WTC11 (cell line): ENCODE measurements at regions not wholly inside any gene's neighbourhood (a gene's known extent, or its start where the extent isn't known, plus 50 kb on each side); places are given as distances from the start of the nearest gene placed in this dataset.

Experiments
- ATAC-seq: fragments of 200-7000 bp; cut with Tn5 transposase; 2 replicates; pipeline ENCODE4 v1.10.0; 2021; ENCODE audit warnings: mild to moderate bottlenecking, moderate library complexity
- CTCF ChIA-PET: fragments of 300-600 bp; sonication (Branson Sonifier 250); formaldehyde crosslinking; loops from one replicate; lab custom pipeline; 2021; ENCODE audit warnings: antibody characterized with exemption; lab: Charles Lee
- POLR2A ChIA-PET: fragments of 350-600 bp; sonication (Branson Sonifier 250); formaldehyde crosslinking; loops from one replicate; lab custom pipeline; 2021; ENCODE audit warnings: antibody characterized with exemption; lab: Charles Lee
- DNase-seq: peaks from one replicate; pipeline ENCODE4 v3.0.0; 2021; ENCODE audit warnings: low spot score
- H3K27ac Mint-ChIP-seq: 2 replicates; pipeline ENCODE4 v1.8.0; 2021; ENCODE audit warnings: mixed read lengths
- H3K27me3 Mint-ChIP-seq: 2 replicates; pipeline ENCODE4 v1.8.0; 2021; ENCODE audit warnings: low read depth, mild to moderate bottlenecking, moderate library complexity, mixed read lengths
- H3K36me3 Mint-ChIP-seq: 2 replicates; pipeline ENCODE4 v1.8.0; 2021; ENCODE audit warnings: mixed read lengths
- H3K4me1 Mint-ChIP-seq: 2 replicates; pipeline ENCODE4 v1.8.0; 2022; ENCODE audit warnings: mixed read lengths
- H3K4me3 Mint-ChIP-seq: 2 replicates; pipeline ENCODE4 v1.8.0; 2021; ENCODE audit warnings: mild to moderate bottlenecking, moderate library complexity, mixed read lengths
- H3K9me3 Mint-ChIP-seq: 2 replicates; pipeline ENCODE4 v1.8.0; 2021; ENCODE audit warnings: mixed read lengths
- ATF6 ChIP-seq: sonication (generic); formaldehyde crosslinking; IDR thresholded peaks from 2 replicates; pipeline ENCODE4 v1.8.1; 2023; ENCODE audit warnings: mild to moderate bottlenecking, missing genetic modification reagents
- CDX4 ChIP-seq: fragments of 250-450 bp; sonication (Bioruptor Pico); IDR thresholded peaks from 2 replicates; pipeline ENCODE4 v1.9.0; 2021; ENCODE audit warnings: moderate library complexity, mild to moderate bottlenecking, inconsistent platforms, borderline replicate concordance
- E2F4 ChIP-seq: sonication (generic); formaldehyde crosslinking; IDR thresholded peaks from 2 replicates; pipeline ENCODE4 v1.8.1; 2022; ENCODE audit warnings: low read depth, mild to moderate bottlenecking, moderate library complexity, missing genetic modification reagents, borderline replicate concordance
- FOXP4 ChIP-seq: sonication (generic); formaldehyde crosslinking; IDR thresholded peaks from 2 replicates; pipeline ENCODE4 v1.8.0; 2022; ENCODE audit warnings: mild to moderate bottlenecking, missing genetic modification reagents
- IRF2 ChIP-seq: sonication (generic); formaldehyde crosslinking; IDR thresholded peaks from 2 replicates; pipeline ENCODE4 v1.8.0; 2022; ENCODE audit warnings: low read depth, missing genetic modification reagents, borderline replicate concordance
- JUN ChIP-seq: sonication (generic); formaldehyde crosslinking; IDR thresholded peaks from 2 replicates; pipeline ENCODE4 v1.8.0; 2023; ENCODE audit warnings: mild to moderate bottlenecking, missing genetic modification reagents
- MXD4 ChIP-seq: fragments of 250-450 bp; sonication (Bioruptor Pico); IDR thresholded peaks from 2 replicates; pipeline ENCODE4 v1.8.0; 2021; ENCODE audit warnings: mild to moderate bottlenecking, moderate library complexity, borderline replicate concordance
- NFE2L1 ChIP-seq: sonication (generic); formaldehyde crosslinking; IDR thresholded peaks from 2 replicates; pipeline ENCODE4 v1.8.1; 2023; ENCODE audit warnings: missing genetic modification reagents
- NR1H2 ChIP-seq: sonication (generic); formaldehyde crosslinking; IDR thresholded peaks from 2 replicates; pipeline ENCODE4 v1.9.0; 2021; ENCODE audit warnings: mild to moderate bottlenecking, moderate library complexity, missing genetic modification reagents
- OVOL2 ChIP-seq: fragments of 250-450 bp; sonication (Bioruptor Pico); IDR thresholded peaks from 2 replicates; pipeline ENCODE4 v1.9.0; 2021; ENCODE audit warnings: mild to moderate bottlenecking, borderline replicate concordance
- PRRX2 ChIP-seq: fragments of 250-450 bp; sonication (Bioruptor Pico); IDR thresholded peaks from 2 replicates; pipeline ENCODE4 v1.8.0; 2021; ENCODE audit warnings: mild to moderate bottlenecking
- SP1 ChIP-seq: sonication (generic); formaldehyde crosslinking; conservative IDR thresholded peaks from 2 replicates; pipeline ENCODE4 v1.8.1; 2022; ENCODE audit warnings: missing genetic modification reagents
- STAT6 ChIP-seq: sonication (generic); formaldehyde crosslinking; conservative IDR thresholded peaks from 2 replicates; pipeline ENCODE4 v1.8.1; 2023; ENCODE audit warnings: mild to moderate bottlenecking, low read depth, missing genetic modification reagents, moderate library complexity
- TCF7 ChIP-seq: sonication (generic); formaldehyde crosslinking; IDR thresholded peaks from 2 replicates; pipeline ENCODE4 v1.8.0; 2022; ENCODE audit warnings: mild to moderate bottlenecking, low read depth, missing genetic modification reagents, moderate library complexity
- TEAD1 ChIP-seq: sonication (generic); formaldehyde crosslinking; IDR thresholded peaks from 2 replicates; pipeline ENCODE4 v1.8.0; 2022; ENCODE audit warnings: mild to moderate bottlenecking, missing genetic modification reagents
- TEAD4 ChIP-seq: sonication (generic); formaldehyde crosslinking; IDR thresholded peaks from 2 replicates; pipeline ENCODE4 v1.8.0; 2022; ENCODE audit warnings: mild to moderate bottlenecking, missing genetic modification reagents
- ZBTB21 ChIP-seq: sonication (generic); formaldehyde crosslinking; IDR thresholded peaks from 2 replicates; pipeline ENCODE4 v1.8.1; 2023; ENCODE audit warnings: mild to moderate bottlenecking, missing genetic modification reagents, borderline replicate concordance
- ZNF281 ChIP-seq: sonication (generic); formaldehyde crosslinking; IDR thresholded peaks from 2 replicates; pipeline ENCODE4 v1.8.0; 2023; ENCODE audit warnings: mild to moderate bottlenecking, missing genetic modification reagents
- ZNF425 ChIP-seq: fragments of 250-450 bp; sonication (Bioruptor Pico); conservative IDR thresholded peaks from 2 replicates; pipeline ENCODE4 v1.9.0; 2021; ENCODE audit warnings: mild to moderate bottlenecking
- ZNF512 ChIP-seq: sonication (generic); formaldehyde crosslinking; IDR thresholded peaks from 2 replicates; pipeline ENCODE4 v1.8.1; 2022; ENCODE audit warnings: missing genetic modification reagents, borderline replicate concordance

- CTCF ChIA-PET = no interaction called here
- Mint-ChIP-seq H3K4me1 (peaks cover 22% of the 10 kb centered on the region), H3K36me3 (no peaks in the 10 kb centered on the region), H3K9me3 (no peaks in the 10 kb centered on the region), H3K4me3 (no peak overlapping the region), H3K27me3 (peaks cover 11% of the 10 kb centered on the region), H3K27ac (no peak overlapping the region)
- DNase-seq (no peak), ATAC-seq (no peak)
- POLR2A ChIA-PET = no interaction called here
- no peak for TF ChIP-seq ZNF281 (CRISPR knock-in tag)
- no peak for TF ChIP-seq NR1H2 (CRISPR knock-in tag)
- TF ChIP-seq IRF2 = no peak
- TF ChIP-seq ZNF512 (CRISPR knock-in tag) = no peak
- no peak for TF ChIP-seq MXD4 (CRISPR knock-in tag)
- no peak for TF ChIP-seq TCF7
- no peak for TF ChIP-seq ZNF425 (CRISPR knock-in tag)
- no peak for TF ChIP-seq JUN (CRISPR knock-in tag)
- no peak for TF ChIP-seq TEAD1 (CRISPR knock-in tag)
- no peak for TF ChIP-seq ZBTB21 (CRISPR knock-in tag)
- no peak for TF ChIP-seq PRRX2 (CRISPR knock-in tag)
- no peak for TF ChIP-seq TEAD4 (CRISPR knock-in tag)
- TF ChIP-seq CDX4 (CRISPR knock-in tag) = no peak
- no peak for TF ChIP-seq SP1 (CRISPR knock-in tag)
- TF ChIP-seq NFE2L1 (CRISPR knock-in tag) = no peak
Measured at GRCh38 chr18:39838831-39839230, 2116.2 kb upstream of the PIK3C3 start.

- Mint-ChIP-seq H3K36me3 (no peaks in the 10 kb centered on the region), H3K4me3 (no peak overlapping the region), H3K27ac (no peak overlapping the region), H3K27me3 (peaks cover 1% of the 10 kb centered on the region), H3K4me1 (no peaks in the 10 kb centered on the region), H3K9me3 (no peaks in the 10 kb centered on the region)
- CTCF ChIA-PET = no interaction called here
- peak; percentile 83 for ATAC-seq
- POLR2A ChIA-PET = no interaction called here
- DNase-seq = no peak
- TF ChIP-seq STAT6 (no peak), FOXP4 (CRISPR knock-in tag) (no peak), ATF6 (CRISPR knock-in tag) (no peak), OVOL2 (CRISPR knock-in tag) (no peak), E2F4 (CRISPR knock-in tag) (no peak)
Measured at GRCh38 chr18:39835303-39836030, 2119.6 kb upstream of the PIK3C3 start.
